DMS153 treated with DMSO at 0.1 percent for 48 hours (cell line): ENCODE measurements at regions not wholly inside any gene's neighbourhood (a gene's known extent, or its start where the extent isn't known, plus 50 kb on each side); places are given as distances from the start of the nearest gene placed in this dataset.
A peak's percentile ranks its signal among the peaks of the same experiment; 100 is the strongest.

Experiments used
- DNase-seq: peaks from one replicate; lab custom pipeline; 2025; ENCODE audit not compliant: unreplicated experiment; lab: John Stamatoyannopoulos, UW

- no peak for DNase-seq
These were observed 104.2 kb upstream of the PFN2 start for GRCh38 chr3:150074697-150075416.

- no peak for DNase-seq
These were observed 103.6 kb upstream of the PFN2 start for GRCh38 chr3:150074277-150074676.

GRCh38 chr3:150073513-150073912 lies 102.8 kb upstream of the PFN2 start:
- no peak for DNase-seq

- no peak for DNase-seq
These were observed 102.3 kb upstream of the PFN2 start for GRCh38 chr3:150073031-150073430.

- DNase-seq = no peak
These were observed 101.9 kb upstream of the PFN2 start for GRCh38 chr3:150072576-150072975.

- no peak for DNase-seq
These were observed 99.6 kb upstream of the PFN2 start for GRCh38 chr3:150070271-150070670.

- no peak for DNase-seq
These were observed 98.9 kb upstream of the PFN2 start for GRCh38 chr3:150069633-150070032.

GRCh38 chr3:150069154-150069527 lies 98.4 kb upstream of the PFN2 start:
- no peak for DNase-seq

- DNase-seq = no peak
These were observed 97.9 kb upstream of the PFN2 start for GRCh38 chr3:150068440-150069153.

GRCh38 chr3:150067561-150067960 lies 96.9 kb upstream of the PFN2 start:
- no peak for DNase-seq

GRCh38 chr3:150064971-150065370 lies 94.3 kb upstream of the PFN2 start:
- no peak for DNase-seq

- no peak for DNase-seq
These were observed 92.5 kb upstream of the PFN2 start for GRCh38 chr3:150063237-150063636.

- no peak for DNase-seq
These were observed 91.8 kb upstream of the PFN2 start for GRCh38 chr3:150062492-150062891.

- DNase-seq = no peak
These were observed 90.8 kb upstream of the PFN2 start for GRCh38 chr3:150061288-150062024.

- peak; percentile 39 for DNase-seq
These were observed 89.0 kb upstream of the PFN2 start for GRCh38 chr3:150059729-150060128.

- DNase-seq = no peak
These were observed 88.5 kb upstream of the PFN2 start for GRCh38 chr3:150059241-150059640.

- DNase-seq = no peak
These were observed 86.5 kb upstream of the PFN2 start for GRCh38 chr3:150057227-150057626.

GRCh38 chr3:150055332-150055731 lies 84.6 kb upstream of the PFN2 start:
- DNase-seq = no peak

GRCh38 chr3:150054635-150055034 lies 83.9 kb upstream of the PFN2 start:
- DNase-seq = no peak

- no peak for DNase-seq
These were observed 79.8 kb upstream of the PFN2 start for GRCh38 chr3:150050510-150050909.

GRCh38 chr3:150049317-150049716 lies 78.6 kb upstream of the PFN2 start:
- no peak for DNase-seq

- no peak for DNase-seq
These were observed 71.2 kb upstream of the PFN2 start for GRCh38 chr3:150041877-150042276.
